ENCODE measurements at regions not wholly inside any gene's neighbourhood (a gene's known extent, or its start where the extent isn't known, plus 50 kb on each side); places are given as distances from the start of the nearest gene placed in this dataset.

GRCh38 chr9:16316456-16316855 is 554.0 kb downstream of the BNC2 start:
- TF ChIP-seq, protein P1, sequence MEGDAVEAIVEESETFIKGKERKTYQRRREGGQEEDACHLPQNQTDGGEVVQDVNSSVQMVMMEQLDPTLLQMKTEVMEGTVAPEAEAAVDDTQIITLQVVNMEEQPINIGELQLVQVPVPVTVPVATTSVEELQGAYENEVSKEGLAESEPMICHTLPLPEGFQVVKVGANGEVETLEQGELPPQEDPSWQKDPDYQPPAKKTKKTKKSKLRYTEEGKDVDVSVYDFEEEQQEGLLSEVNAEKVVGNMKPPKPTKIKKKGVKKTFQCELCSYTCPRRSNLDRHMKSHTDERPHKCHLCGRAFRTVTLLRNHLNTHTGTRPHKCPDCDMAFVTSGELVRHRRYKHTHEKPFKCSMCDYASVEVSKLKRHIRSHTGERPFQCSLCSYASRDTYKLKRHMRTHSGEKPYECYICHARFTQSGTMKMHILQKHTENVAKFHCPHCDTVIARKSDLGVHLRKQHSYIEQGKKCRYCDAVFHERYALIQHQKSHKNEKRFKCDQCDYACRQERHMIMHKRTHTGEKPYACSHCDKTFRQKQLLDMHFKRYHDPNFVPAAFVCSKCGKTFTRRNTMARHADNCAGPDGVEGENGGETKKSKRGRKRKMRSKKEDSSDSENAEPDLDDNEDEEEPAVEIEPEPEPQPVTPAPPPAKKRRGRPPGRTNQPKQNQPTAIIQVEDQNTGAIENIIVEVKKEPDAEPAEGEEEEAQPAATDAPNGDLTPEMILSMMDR (conservative IDR thresholded peaks at IDR 0.05) = no peak
- Mint-ChIP-seq H3K4me1 (ENCODE audit: unreplicated experiment) (peaks cover 35% of the 10 kb centered on the region), H3K9me3 (peaks cover 9% of the 10 kb centered on the region), H3K36me3 (no peaks in the 10 kb centered on the region), H3K27me3 (peaks cover 16% of the 10 kb centered on the region), H3K27ac (no peak overlapping the region), H3K4me3 (no peak overlapping the region)
- DNase-seq (ENCODE audit: extremely low spot score, unreplicated experiment) = no peak

DNA sequence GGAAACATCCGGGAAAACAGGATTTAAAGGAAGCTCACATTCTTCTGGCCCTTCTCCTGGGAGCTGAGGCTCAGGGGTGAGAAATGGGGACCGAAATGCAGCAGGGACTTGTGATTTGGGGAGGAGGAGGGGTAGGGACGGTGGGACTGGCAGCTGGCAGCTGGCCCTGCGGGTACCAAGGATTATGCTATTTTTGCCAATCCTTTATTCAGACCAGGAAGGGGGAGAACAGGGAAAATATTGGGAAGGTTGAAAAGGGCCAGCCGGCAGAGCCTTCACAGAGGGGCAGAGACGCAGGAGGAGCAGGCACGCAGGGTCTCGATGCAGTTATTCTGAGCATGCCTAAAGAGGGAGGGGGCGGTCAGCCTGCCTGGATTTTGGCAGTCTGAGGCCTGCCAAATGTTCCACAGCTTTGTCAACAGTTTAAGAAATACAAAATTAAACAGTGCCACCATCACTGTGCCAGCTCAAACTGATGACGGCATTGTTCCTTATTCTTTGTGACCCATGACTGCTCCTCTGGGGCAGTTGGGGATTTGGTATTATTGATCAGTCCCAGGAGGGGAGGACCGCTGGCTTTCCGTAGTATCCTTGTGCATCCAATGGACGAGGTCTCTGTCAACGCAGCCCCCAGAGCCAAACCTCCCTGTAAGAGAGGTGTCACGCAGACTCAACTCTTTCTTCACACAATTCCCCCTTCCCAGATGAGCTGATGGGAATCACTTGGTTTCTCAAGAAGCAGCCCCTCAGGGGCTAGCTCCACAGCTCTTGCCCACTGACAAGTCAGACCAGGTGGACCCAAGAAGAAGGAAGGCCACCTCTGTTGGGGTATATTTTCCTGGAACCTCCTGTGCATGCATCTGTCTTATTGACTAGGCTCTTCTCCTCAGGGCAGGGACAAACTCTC is 553.3 kb downstream of the BNC2 start:
- H3K27ac Mint-ChIP-seq = no peak overlapping the region
- peaks cover 32% of the 10 kb centered on the region for H3K4me1 Mint-ChIP-seq (ENCODE audit: unreplicated experiment)

DNA sequence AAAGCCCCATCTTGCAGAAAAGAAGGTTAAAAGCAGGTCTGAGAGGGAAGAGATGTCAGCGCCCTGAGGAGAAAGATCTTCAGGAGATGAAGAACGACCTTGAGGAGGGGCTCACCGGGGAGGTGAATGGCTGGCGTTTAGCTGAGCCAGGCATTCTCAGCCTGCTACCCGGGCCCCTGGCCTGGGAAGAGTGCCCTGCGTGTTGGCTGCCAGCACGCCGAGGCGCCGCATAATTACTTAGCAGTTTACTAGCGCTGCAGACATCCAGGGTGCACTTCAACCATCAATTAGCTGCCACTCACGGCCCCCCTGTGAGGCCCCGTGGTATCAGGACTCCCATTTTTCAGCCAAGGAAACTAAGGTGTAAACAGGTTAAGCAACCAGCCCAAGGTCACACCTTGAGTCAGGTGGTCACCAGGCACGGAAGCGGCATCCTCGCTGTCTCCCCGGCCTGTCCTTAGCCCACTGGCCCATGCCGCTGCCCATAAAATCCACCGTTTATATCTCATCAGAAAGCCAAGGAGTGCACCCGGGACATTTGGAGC is 551.9 kb downstream of the BNC2 start:
- H3K4me3 Mint-ChIP-seq = no peak overlapping the region
- peaks cover 4% of the 10 kb centered on the region for H3K9me3 Mint-ChIP-seq

More for the DNA sequence above, 553.3 kb downstream of the BNC2 start:
- H3K9me3 Mint-ChIP-seq = peaks cover 9% of the 10 kb centered on the region
- peaks cover 16% of the 10 kb centered on the region for H3K27me3 Mint-ChIP-seq
- TF ChIP-seq, protein P1 (conservative IDR thresholded peaks at IDR 0.05) = no peak
- H3K4me3 Mint-ChIP-seq = no peak overlapping the region
- DNase-seq (ENCODE audit: extremely low spot score, unreplicated experiment) = peak; percentile 52
- H3K36me3 Mint-ChIP-seq = no peaks in the 10 kb centered on the region

GRCh38 chr9:16319646-16320045 is 550.8 kb downstream of the BNC2 start:
- Mint-ChIP-seq H3K4me3 (no peak overlapping the region), H3K27me3 (peaks cover 16% of the 10 kb centered on the region), H3K4me1 (ENCODE audit: unreplicated experiment) (peaks cover 33% of the 10 kb centered on the region), H3K27ac (no peak overlapping the region), H3K36me3 (no peaks in the 10 kb centered on the region), H3K9me3 (peaks cover 4% of the 10 kb centered on the region)
- DNase-seq (ENCODE audit: extremely low spot score, unreplicated experiment) = no peak
- TF ChIP-seq, protein P1 (conservative IDR thresholded peaks at IDR 0.05) = no peak

More for the DNA sequence above, 551.9 kb downstream of the BNC2 start:
- TF ChIP-seq, protein P1 (conservative IDR thresholded peaks at IDR 0.05) = no peak
- DNase-seq (ENCODE audit: extremely low spot score, unreplicated experiment) = no peak
- Mint-ChIP-seq H3K27me3 (peaks cover 16% of the 10 kb centered on the region), H3K4me1 (ENCODE audit: unreplicated experiment) (peaks cover 29% of the 10 kb centered on the region), H3K27ac (no peak overlapping the region), H3K36me3 (no peaks in the 10 kb centered on the region)

GRCh38 chr9:16320338-16320902 is 550.0 kb downstream of the BNC2 start:
- peaks cover 4% of the 10 kb centered on the region for H3K9me3 Mint-ChIP-seq
- H3K36me3 Mint-ChIP-seq = no peaks in the 10 kb centered on the region
- DNase-seq (ENCODE audit: extremely low spot score, unreplicated experiment) = no peak
- peaks cover 10% of the 10 kb centered on the region for H3K27me3 Mint-ChIP-seq
- no peak overlapping the region for H3K4me3 Mint-ChIP-seq
- TF ChIP-seq, protein P1 (conservative IDR thresholded peaks at IDR 0.05) = no peak
- peak overlapping the region; percentile 12 for H3K27ac Mint-ChIP-seq
- H3K4me1 Mint-ChIP-seq (ENCODE audit: unreplicated experiment) = peaks cover 33% of the 10 kb centered on the region
